Lung (tissue), 11 donors: ENCODE measurements at regions not wholly inside any gene's neighbourhood (a gene's known extent, or its start where the extent isn't known, plus 50 kb on each side); places are given as distances from the start of the nearest gene placed in this dataset.

Experiments
- ATAC-seq: fragments of 200-7000 bp; cut with Tn5 transposase; one replicate; pipeline ENCODE4 v1.9.1; 2020; ENCODE audit warnings: moderate number of reproducible peaks; ENCODE audit not compliant: insufficient read depth, low FRiP score
- DNase-seq, 3 donors: peaks; one replicate each; pipeline ENCODE4 v3.0.0-alpha.2; 2013 to 2017
- H3K27ac ChIP-seq, 2 donors: one replicate each; pipeline ENCODE4 v1.5.1; 2013; ENCODE audit warnings: mild to moderate bottlenecking in 2 of 2, moderate library complexity in 2 of 2, control low read depth in 1 of 2, inconsistent platforms in 1 of 2, low read depth in 1 of 2, low read length in 1 of 2
- H3K27me3 ChIP-seq, 3 donors: one replicate each; pipeline ENCODE4 v1.5.1; 2013; ENCODE audit warnings: low read length in 2 of 3; ENCODE audit not compliant: control insufficient read depth in 3 of 3, insufficient read depth in 3 of 3
- H3K36me3 ChIP-seq, 4 donors: one replicate each; pipeline ENCODE4 v1.5.1; 2013; ENCODE audit warnings: low read length in 4 of 4, mild to moderate bottlenecking in 1 of 4, moderate library complexity in 1 of 4; ENCODE audit not compliant: control insufficient read depth in 4 of 4, insufficient read depth in 4 of 4
- H3K4me1 ChIP-seq, 5 donors: one replicate each; pipeline ENCODE4 v1.5.1; 2013; ENCODE audit warnings: low read length in 5 of 5, mild to moderate bottlenecking in 2 of 5, moderate library complexity in 1 of 5; ENCODE audit not compliant: control insufficient read depth in 5 of 5, insufficient read depth in 5 of 5
- H3K4me3 ChIP-seq: one replicate; pipeline ENCODE4 v1.5.1; 2013; ENCODE audit warnings: mild to moderate bottlenecking, control low read depth, moderate library complexity
- H3K9ac ChIP-seq, 2 donors: one replicate each; pipeline ENCODE4 v1.5.1; 2013; ENCODE audit warnings: low read length in 2 of 2, control low read depth in 1 of 2; ENCODE audit not compliant: insufficient read depth in 1 of 2
- H3K9me3 ChIP-seq, 4 donors: one replicate each; pipeline ENCODE4 v1.5.1; 2013; ENCODE audit warnings: low read length in 3 of 4, mild to moderate bottlenecking in 1 of 4, moderate library complexity in 1 of 4; ENCODE audit not compliant: control insufficient read depth in 4 of 4, insufficient read depth in 3 of 4
- CTCF ChIP-seq: IDR thresholded peaks from 2 replicates; pipeline ENCODE4 v1.5.1; 2012; ENCODE audit warnings: mild to moderate bottlenecking; ENCODE audit errors: control extremely low read depth, extremely low read depth
- WGBS, 2 donors: extraction: QIAGEN DNeasy Blood & Tissue Kit; methylation state at CpG; one replicate each; pipeline ENCODE4 v1.1.7; 2013; 5-methylcytosine and 5-hydroxymethylcytosine counted together
- donor health status: control.
- donor health status: control.
- donor health status: Bipolar disorder and iron deficiency.
- donor health status: healthy.
- donor health status: DM: yes; HTN: yes; CAD: no.

- DNase-seq = no peak
- ATAC-seq = no peak
- Histone ChIP-seq H3K9me3 (peaks cover 0 to 9% (median 0%) of the 10 kb centered on the region in 4 donors), H3K4me1 (peaks cover 0 to 29% (median 2%) of the 10 kb centered on the region in 5 donors), H3K4me3 (no peak overlapping the region), H3K27ac (no peak overlapping the region), H3K9ac (no peak overlapping the region), H3K27me3 (peaks cover 0 to 7% (median 0%) of the 10 kb centered on the region in 3 donors), H3K36me3 (no peaks in the 10 kb centered on the region)
- 51 to 72% methylated on average over 7 of the region's 7 CpGs for WGBS, 2 donors
- no peak for TF ChIP-seq CTCF
Measured at GRCh38 chr1:5494518-5494917, 497.7 kb downstream of the NPHP4 start.

GRCh38 chr1:5493851-5494311, 498.3 kb downstream of the NPHP4 start:
- TF ChIP-seq CTCF = no peak
- H3K4me1 ChIP-seq = peaks cover 0 to 29% (median 2%) of the 10 kb centered on the region in 5 donors
- no peak overlapping the region for H3K9ac ChIP-seq
- DNase-seq (peak in 2 of 3 donors; percentile 10 to 44), ATAC-seq (no peak)
- H3K27me3 ChIP-seq = peaks cover 0 to 7% (median 0%) of the 10 kb centered on the region in 3 donors
- no peak overlapping the region for H3K27ac ChIP-seq
- no peaks in the 10 kb centered on the region for H3K36me3 ChIP-seq
- peaks cover 0 to 9% (median 0%) of the 10 kb centered on the region in 4 donors for H3K9me3 ChIP-seq
- H3K4me3 ChIP-seq = no peak overlapping the region
- 51 to 73% methylated on average over 9 of the region's 9 CpGs for WGBS, 2 donors

GRCh38 chr1:5493275-5493674, 498.9 kb downstream of the NPHP4 start:
- Histone ChIP-seq H3K4me3 (no peak overlapping the region), H3K27ac (no peak overlapping the region), H3K27me3 (peaks cover 0 to 9% (median 0%) of the 10 kb centered on the region in 3 donors), H3K36me3 (no peaks in the 10 kb centered on the region), H3K4me1 (peaks cover 0 to 29% (median 2%) of the 10 kb centered on the region in 5 donors), H3K9me3 (peaks cover 0 to 9% (median 0%) of the 10 kb centered on the region in 4 donors), H3K9ac (no peak overlapping the region)
- TF ChIP-seq CTCF = no peak
- ATAC-seq (no peak), DNase-seq (no peak)
- WGBS, 2 donors = 78 to 84% methylated on average over 4 of the region's 4 CpGs

GRCh38 chr1:5492846-5493245, 499.4 kb downstream of the NPHP4 start:
- ATAC-seq (no peak), DNase-seq (no peak)
- Histone ChIP-seq H3K9ac (no peak overlapping the region), H3K27me3 (peaks cover 0 to 10% (median 0%) of the 10 kb centered on the region in 3 donors), H3K36me3 (no peaks in the 10 kb centered on the region), H3K4me1 (peaks cover 0 to 29% (median 2%) of the 10 kb centered on the region in 5 donors), H3K9me3 (peaks cover 0 to 9% (median 0%) of the 10 kb centered on the region in 4 donors), H3K4me3 (no peak overlapping the region), H3K27ac (no peak overlapping the region)
- 77 to 82% methylated on average over 4 of the region's 4 CpGs for WGBS, 2 donors
- no peak for TF ChIP-seq CTCF
